Liver (tissue), 8 donors: ENCODE measurements at regions not wholly inside any gene's neighbourhood (a gene's known extent, or its start where the extent isn't known, plus 50 kb on each side); places are given as distances from the start of the nearest gene placed in this dataset.

ENCODE experiments used
- DNase-seq: peaks from one replicate; pipeline ENCODE4 v3.0.0-alpha.2; 2017; ENCODE audit warnings: low spot score
- H3K27ac ChIP-seq, 2 donors: one replicate each; pipeline ENCODE4 v1.7.0; 2013; ENCODE audit warnings: inconsistent platforms in 2 of 2, low read length in 2 of 2, control low read depth in 1 of 2, low read depth in 1 of 2, mild to moderate bottlenecking in 1 of 2
- H3K27me3 ChIP-seq, 4 donors: one replicate each; pipeline versions ENCODE4 v1.6.1 to v1.7.0; 2013; ENCODE audit warnings: low read length in 3 of 4, inconsistent platforms in 1 of 4, mild to moderate bottlenecking in 1 of 4, moderate library complexity in 1 of 4; ENCODE audit not compliant: control insufficient read depth in 4 of 4, insufficient read depth in 4 of 4
- H3K36me3 ChIP-seq, 4 donors: one replicate each; pipeline versions ENCODE4 v1.6.1 to v1.7.0; 2013; ENCODE audit warnings: low read length in 3 of 4, mild to moderate bottlenecking in 3 of 4, low read depth in 1 of 4, moderate library complexity in 1 of 4; ENCODE audit not compliant: control insufficient read depth in 4 of 4, insufficient read depth in 3 of 4
- H3K4me1 ChIP-seq, 4 donors: one replicate each; pipeline versions ENCODE4 v1.6.1 to v1.7.0; 2013; ENCODE audit warnings: low read length in 3 of 4, mild to moderate bottlenecking in 3 of 4, moderate library complexity in 1 of 4; ENCODE audit not compliant: control insufficient read depth in 4 of 4, insufficient read depth in 4 of 4
- H3K4me3 ChIP-seq, 3 donors: one replicate each; pipeline versions ENCODE4 v1.6.1 to v1.7.0; 2013; ENCODE audit warnings: low read length in 3 of 3, control low read depth in 1 of 3, low read depth in 1 of 3, mild to moderate bottlenecking in 1 of 3
- H3K9ac ChIP-seq, 2 donors: one replicate each; pipeline ENCODE4 v1.7.0; 2013; ENCODE audit warnings: low read length in 2 of 2, mild to moderate bottlenecking in 2 of 2, moderate library complexity in 2 of 2, control low read depth in 1 of 2, low read depth in 1 of 2
- H3K9me3 ChIP-seq, 4 donors: one replicate each; pipeline versions ENCODE4 v1.6.1 to v1.7.0; 2013; ENCODE audit warnings: low read length in 3 of 4; ENCODE audit not compliant: control insufficient read depth in 4 of 4
- EGR1 ChIP-seq, 2 donors: IDR thresholded peaks; 2 replicates each; pipeline ENCODE4 v1.6.1; 2016 to 2018; ENCODE audit warnings: antibody characterized with exemption in 2 of 2, low read depth in 2 of 2
- FOXA1 ChIP-seq: IDR thresholded peaks from 2 replicates; pipeline ENCODE4 v1.6.1; 2016; ENCODE audit warnings: antibody characterized with exemption
- FOXA2 ChIP-seq: IDR thresholded peaks from 2 replicates; pipeline ENCODE4 v1.6.1; 2016; ENCODE audit warnings: antibody characterized with exemption
- GABPA ChIP-seq, 2 donors: IDR thresholded peaks in 1 of 2; conservative IDR thresholded peaks in 1 of 2; 2 replicates each; pipeline ENCODE4 v1.6.1; 2016; ENCODE audit warnings: antibody characterized with exemption in 2 of 2, mild to moderate bottlenecking in 1 of 2, moderate library complexity in 1 of 2
- HNF4A ChIP-seq, 2 donors: conservative IDR thresholded peaks; 2 replicates each; pipeline ENCODE4 v1.6.1; 2016; ENCODE audit warnings: antibody characterized with exemption in 2 of 2, mild to moderate bottlenecking in 2 of 2
- HNF4G ChIP-seq: IDR thresholded peaks from 2 replicates; pipeline ENCODE4 v1.6.1; 2016; ENCODE audit warnings: antibody characterized with exemption
- JUND ChIP-seq, 2 donors: IDR thresholded peaks; 2 replicates each; pipeline ENCODE4 v1.6.1; 2016; ENCODE audit warnings: antibody characterized with exemption in 2 of 2
- NR2F2 ChIP-seq: IDR thresholded peaks from 2 replicates; pipeline ENCODE4 v1.6.1; 2016; ENCODE audit warnings: antibody characterized with exemption
- RAD21 ChIP-seq, 2 donors: IDR thresholded peaks; 2 replicates each; pipeline ENCODE4 v1.6.1; 2016; ENCODE audit warnings: antibody characterized with exemption in 2 of 2, mild to moderate bottlenecking in 2 of 2
- RXRA ChIP-seq, 2 donors: IDR thresholded peaks; 2 replicates each; pipeline ENCODE4 v1.6.1; 2017 to 2018; ENCODE audit warnings: antibody characterized with exemption in 2 of 2, mild to moderate bottlenecking in 1 of 2
- SP1 ChIP-seq: IDR thresholded peaks from 2 replicates; pipeline ENCODE4 v1.6.1; 2018; ENCODE audit warnings: antibody characterized with exemption, mild to moderate bottlenecking
- TAF1 ChIP-seq: conservative IDR thresholded peaks from 2 replicates; pipeline ENCODE4 v1.6.1; 2016; ENCODE audit warnings: antibody characterized with exemption, mild to moderate bottlenecking
- WGBS: extraction: QIAGEN DNeasy Blood & Tissue Kit; methylation state at CpG from one replicate; pipeline ENCODE4 v1.1.7; 2013; 5-methylcytosine and 5-hydroxymethylcytosine counted together
- TF ChIP-seq, protein P1 (sequence below): IDR thresholded peaks from 2 replicates; pipeline ENCODE4 v1.6.1; 2016; ENCODE audit warnings: antibody characterized with exemption, mild to moderate bottlenecking
- TF ChIP-seq, protein P2 (sequence below): IDR thresholded peaks from 2 replicates; pipeline ENCODE4 v1.6.1; 2016; ENCODE audit warnings: antibody characterized with exemption
- TF ChIP-seq, protein P3 (sequence below): IDR thresholded peaks from 2 replicates; pipeline ENCODE4 v1.6.1; 2016; ENCODE audit warnings: antibody characterized with exemption
- TF ChIP-seq, protein P4 (sequence below): fragments of 150-350 bp; IDR thresholded peaks from 2 replicates; pipeline ENCODE4 v1.5.1; 2017; ENCODE audit warnings: improper control_type of control experiment, low read depth, low read length; ENCODE audit not compliant: missing input control
- TF ChIP-seq, protein P5 (sequence below): IDR thresholded peaks from 2 replicates; pipeline ENCODE4 v1.6.1; 2016; ENCODE audit warnings: antibody characterized with exemption
- donor health status: healthy.
- donor health status: healthy.
- donor health status: healthy.
- donor health status: healthy.
- donor health status: healthy.

DNA sequence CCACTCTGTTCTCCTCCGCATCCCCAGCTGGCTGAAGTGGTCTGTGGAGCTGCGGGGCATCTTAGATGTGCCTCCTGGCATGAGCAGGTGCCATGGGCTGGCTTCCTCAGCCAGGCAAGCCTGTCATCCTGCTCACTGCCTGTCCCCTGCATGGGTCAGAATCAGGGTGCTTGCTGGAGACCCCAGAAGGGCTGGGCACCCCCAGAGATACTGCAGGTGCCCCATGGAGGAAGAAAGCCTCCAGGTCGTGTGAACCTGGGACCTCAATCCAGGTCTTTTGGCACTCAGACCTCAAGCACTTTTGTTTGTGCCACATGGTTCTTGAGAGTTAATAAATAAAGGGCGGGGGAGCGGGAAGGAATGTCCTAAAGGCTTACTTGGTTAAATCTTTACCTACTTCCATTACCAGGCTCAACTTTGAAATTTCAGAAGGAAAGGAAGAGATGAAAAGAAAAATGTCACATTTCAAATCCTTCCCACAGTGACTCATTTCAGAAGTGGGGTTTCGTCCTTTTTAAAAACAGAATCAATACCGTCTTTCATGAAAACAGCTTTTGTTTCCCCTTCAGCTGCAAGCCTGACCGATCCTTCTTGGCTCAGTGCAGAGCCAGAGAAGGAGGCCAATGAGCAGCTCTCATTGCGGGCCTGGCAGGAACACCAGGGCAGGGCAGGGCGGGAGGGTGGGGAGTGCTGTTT, 69.9 kb downstream of the RHOB start (continued):
- TF ChIP-seq, protein P1, sequence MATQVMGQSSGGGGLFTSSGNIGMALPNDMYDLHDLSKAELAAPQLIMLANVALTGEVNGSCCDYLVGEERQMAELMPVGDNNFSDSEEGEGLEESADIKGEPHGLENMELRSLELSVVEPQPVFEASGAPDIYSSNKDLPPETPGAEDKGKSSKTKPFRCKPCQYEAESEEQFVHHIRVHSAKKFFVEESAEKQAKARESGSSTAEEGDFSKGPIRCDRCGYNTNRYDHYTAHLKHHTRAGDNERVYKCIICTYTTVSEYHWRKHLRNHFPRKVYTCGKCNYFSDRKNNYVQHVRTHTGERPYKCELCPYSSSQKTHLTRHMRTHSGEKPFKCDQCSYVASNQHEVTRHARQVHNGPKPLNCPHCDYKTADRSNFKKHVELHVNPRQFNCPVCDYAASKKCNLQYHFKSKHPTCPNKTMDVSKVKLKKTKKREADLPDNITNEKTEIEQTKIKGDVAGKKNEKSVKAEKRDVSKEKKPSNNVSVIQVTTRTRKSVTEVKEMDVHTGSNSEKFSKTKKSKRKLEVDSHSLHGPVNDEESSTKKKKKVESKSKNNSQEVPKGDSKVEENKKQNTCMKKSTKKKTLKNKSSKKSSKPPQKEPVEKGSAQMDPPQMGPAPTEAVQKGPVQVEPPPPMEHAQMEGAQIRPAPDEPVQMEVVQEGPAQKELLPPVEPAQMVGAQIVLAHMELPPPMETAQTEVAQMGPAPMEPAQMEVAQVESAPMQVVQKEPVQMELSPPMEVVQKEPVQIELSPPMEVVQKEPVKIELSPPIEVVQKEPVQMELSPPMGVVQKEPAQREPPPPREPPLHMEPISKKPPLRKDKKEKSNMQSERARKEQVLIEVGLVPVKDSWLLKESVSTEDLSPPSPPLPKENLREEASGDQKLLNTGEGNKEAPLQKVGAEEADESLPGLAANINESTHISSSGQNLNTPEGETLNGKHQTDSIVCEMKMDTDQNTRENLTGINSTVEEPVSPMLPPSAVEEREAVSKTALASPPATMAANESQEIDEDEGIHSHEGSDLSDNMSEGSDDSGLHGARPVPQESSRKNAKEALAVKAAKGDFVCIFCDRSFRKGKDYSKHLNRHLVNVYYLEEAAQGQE: no peak

DNA sequence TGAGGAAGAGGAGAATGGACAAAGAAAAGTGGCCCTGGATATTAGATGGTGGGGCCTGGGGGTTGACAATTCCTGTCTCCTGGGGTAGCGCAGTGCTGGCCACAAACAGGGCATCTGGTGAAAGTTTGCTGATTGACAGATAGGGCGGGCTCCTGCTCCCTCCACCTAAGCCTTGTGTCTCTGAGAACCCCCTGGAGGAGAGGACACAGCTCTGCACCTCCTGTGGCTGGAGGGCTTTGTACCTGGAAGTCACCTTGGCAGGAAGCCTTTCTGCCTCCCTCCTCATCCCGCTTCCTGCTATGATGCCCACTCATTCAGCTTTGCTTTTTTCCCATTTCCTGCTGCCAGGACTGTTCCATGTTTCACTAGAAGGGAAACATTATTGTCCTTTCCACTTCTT, 72.4 kb downstream of the RHOB start:
- Histone ChIP-seq H3K4me3 (no peak overlapping the region), H3K9ac (no peak overlapping the region), H3K27ac (no peak overlapping the region), H3K9me3 (no peaks in the 10 kb centered on the region), H3K36me3 (no peaks in the 10 kb centered on the region), H3K27me3 (no peaks in the 10 kb centered on the region), H3K4me1 (no peaks in the 10 kb centered on the region)
- TF ChIP-seq, protein P2, sequence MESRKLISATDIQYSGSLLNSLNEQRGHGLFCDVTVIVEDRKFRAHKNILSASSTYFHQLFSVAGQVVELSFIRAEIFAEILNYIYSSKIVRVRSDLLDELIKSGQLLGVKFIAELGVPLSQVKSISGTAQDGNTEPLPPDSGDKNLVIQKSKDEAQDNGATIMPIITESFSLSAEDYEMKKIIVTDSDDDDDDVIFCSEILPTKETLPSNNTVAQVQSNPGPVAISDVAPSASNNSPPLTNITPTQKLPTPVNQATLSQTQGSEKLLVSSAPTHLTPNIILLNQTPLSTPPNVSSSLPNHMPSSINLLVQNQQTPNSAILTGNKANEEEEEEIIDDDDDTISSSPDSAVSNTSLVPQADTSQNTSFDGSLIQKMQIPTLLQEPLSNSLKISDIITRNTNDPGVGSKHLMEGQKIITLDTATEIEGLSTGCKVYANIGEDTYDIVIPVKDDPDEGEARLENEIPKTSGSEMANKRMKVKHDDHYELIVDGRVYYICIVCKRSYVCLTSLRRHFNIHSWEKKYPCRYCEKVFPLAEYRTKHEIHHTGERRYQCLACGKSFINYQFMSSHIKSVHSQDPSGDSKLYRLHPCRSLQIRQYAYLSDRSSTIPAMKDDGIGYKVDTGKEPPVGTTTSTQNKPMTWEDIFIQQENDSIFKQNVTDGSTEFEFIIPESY: no peak
- TF ChIP-seq HNF4A (conservative IDR thresholded peaks at IDR 0.05) (no peak), RXRA (IDR thresholded peaks at IDR 0.05) (no peak), EGR1 (IDR thresholded peaks at IDR 0.05; ENCODE audit: low read depth in 2 of 2) (no peak), JUND (IDR thresholded peaks at IDR 0.05) (no peak), HNF4G (no peak), NR2F2 (no peak), TAF1 (no peak), SP1 (no peak), RAD21 (IDR thresholded peaks at IDR 0.05) (no peak), GABPA (IDR thresholded peaks at IDR 0.05 in 1 of 2, conservative IDR thresholded peaks at IDR 0.05 in 1 of 2) (no peak), FOXA1 (no peak), FOXA2 (no peak)
- TF ChIP-seq, protein P3, sequence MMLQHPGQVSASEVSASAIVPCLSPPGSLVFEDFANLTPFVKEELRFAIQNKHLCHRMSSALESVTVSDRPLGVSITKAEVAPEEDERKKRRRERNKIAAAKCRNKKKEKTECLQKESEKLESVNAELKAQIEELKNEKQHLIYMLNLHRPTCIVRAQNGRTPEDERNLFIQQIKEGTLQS: no peak
- TF ChIP-seq, protein P4, sequence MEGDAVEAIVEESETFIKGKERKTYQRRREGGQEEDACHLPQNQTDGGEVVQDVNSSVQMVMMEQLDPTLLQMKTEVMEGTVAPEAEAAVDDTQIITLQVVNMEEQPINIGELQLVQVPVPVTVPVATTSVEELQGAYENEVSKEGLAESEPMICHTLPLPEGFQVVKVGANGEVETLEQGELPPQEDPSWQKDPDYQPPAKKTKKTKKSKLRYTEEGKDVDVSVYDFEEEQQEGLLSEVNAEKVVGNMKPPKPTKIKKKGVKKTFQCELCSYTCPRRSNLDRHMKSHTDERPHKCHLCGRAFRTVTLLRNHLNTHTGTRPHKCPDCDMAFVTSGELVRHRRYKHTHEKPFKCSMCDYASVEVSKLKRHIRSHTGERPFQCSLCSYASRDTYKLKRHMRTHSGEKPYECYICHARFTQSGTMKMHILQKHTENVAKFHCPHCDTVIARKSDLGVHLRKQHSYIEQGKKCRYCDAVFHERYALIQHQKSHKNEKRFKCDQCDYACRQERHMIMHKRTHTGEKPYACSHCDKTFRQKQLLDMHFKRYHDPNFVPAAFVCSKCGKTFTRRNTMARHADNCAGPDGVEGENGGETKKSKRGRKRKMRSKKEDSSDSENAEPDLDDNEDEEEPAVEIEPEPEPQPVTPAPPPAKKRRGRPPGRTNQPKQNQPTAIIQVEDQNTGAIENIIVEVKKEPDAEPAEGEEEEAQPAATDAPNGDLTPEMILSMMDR: no peak
- TF ChIP-seq, protein P5, sequence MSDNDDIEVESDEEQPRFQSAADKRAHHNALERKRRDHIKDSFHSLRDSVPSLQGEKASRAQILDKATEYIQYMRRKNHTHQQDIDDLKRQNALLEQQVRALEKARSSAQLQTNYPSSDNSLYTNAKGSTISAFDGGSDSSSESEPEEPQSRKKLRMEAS: no peak
- TF ChIP-seq, protein P1: no peak
- DNase-seq: no peak
- 93% methylated on average over 3 of the region's 3 CpGs for WGBS
